ENCODE measurements at regions not wholly inside any gene's neighbourhood (a gene's known extent, or its start where the extent isn't known, plus 50 kb on each side); places are given as distances from the start of the nearest gene placed in this dataset.

DNA sequence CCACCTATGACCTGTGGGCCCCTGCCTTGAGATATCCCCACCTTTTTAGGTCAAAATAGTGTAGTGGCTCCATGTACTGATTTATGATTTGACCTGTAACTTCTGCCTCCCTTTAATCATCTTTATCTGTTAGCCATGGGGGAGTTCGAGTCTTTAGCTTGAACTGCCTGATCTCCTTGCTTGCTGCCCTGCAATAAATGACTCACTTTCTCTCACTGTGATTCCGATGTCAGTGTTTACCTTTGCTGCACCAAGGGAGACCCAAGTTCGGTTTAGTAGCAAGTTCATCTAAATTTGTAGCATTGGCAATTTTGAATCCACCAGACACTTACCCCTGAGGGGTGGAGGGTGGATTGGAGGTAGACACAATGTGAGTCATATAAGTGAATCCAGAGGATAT lies 814.6 kb upstream of the AUTS2 start (continued):
- TF ChIP-seq CTCF (IDR thresholded peaks at IDR 0.05; ENCODE audit: low read depth, low read length, missing input control): no peak

DNA sequence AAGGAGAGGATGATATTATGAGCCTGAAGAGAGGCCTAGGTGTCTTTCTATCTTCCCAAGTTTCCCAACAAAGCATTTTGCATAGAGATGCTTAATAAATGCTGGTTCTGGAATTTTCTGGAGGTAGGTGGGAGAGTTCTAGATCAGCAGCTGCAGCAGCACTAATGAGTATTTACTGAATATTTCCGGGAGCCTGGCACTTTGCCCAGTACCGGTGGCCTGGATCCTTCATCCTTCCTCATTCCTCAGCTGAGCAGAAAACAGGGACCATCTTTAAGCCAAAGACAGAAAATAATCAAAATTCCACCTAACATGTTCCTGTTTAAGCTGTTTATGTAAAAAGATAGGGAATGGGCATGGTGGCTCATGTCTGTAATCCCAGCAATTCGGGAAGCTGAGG lies 813.2 kb upstream of the AUTS2 start:
- Histone ChIP-seq H3K4me1 (ENCODE audit: control insufficient read depth in 4 of 4, insufficient read depth in 4 of 4, low read length in 3 of 4) (peaks cover 0 to 4% (median 1%) of the 10 kb centered on the region in 4 donors), H3K9me3 (ENCODE audit: control insufficient read depth in 4 of 4, low read length in 3 of 4) (no peaks in the 10 kb centered on the region), H3K4me3 (ENCODE audit: low read depth in 1 of 3, low read length in 3 of 3) (no peak overlapping the region), H3K27me3 (ENCODE audit: control insufficient read depth in 4 of 4, insufficient read depth in 4 of 4, low read length in 3 of 4) (no peaks in the 10 kb centered on the region), H3K27ac (ENCODE audit: low read depth in 1 of 2, low read length in 2 of 2) (no peak overlapping the region), H3K9ac (ENCODE audit: low read depth in 1 of 2, low read length in 2 of 2) (no peak overlapping the region), H3K36me3 (ENCODE audit: control insufficient read depth in 4 of 4, insufficient read depth in 3 of 4, low read depth in 1 of 4, low read length in 3 of 4) (no peaks in the 10 kb centered on the region)
- TF ChIP-seq RAD21 (IDR thresholded peaks at IDR 0.05): no peak
- TF ChIP-seq GABPA (IDR thresholded peaks at IDR 0.05 in 1 of 2, conservative IDR thresholded peaks at IDR 0.05 in 1 of 2): no peak
- TF ChIP-seq RXRA (IDR thresholded peaks at IDR 0.05): no peak
- no peak for TF ChIP-seq ATF3 (IDR thresholded peaks at IDR 0.05)
- TF ChIP-seq FOXA2 (IDR thresholded peaks at IDR 0.05): no peak
- no peak for TF ChIP-seq CTCF (IDR thresholded peaks at IDR 0.05; ENCODE audit: low read depth, low read length, missing input control)
- TF ChIP-seq JUND (IDR thresholded peaks at IDR 0.05): no peak
- no peak for TF ChIP-seq NR2F2 (IDR thresholded peaks at IDR 0.05)
- TF ChIP-seq EGR1 (IDR thresholded peaks at IDR 0.05; ENCODE audit: low read depth in 2 of 2): no peak
- TF ChIP-seq, protein P1, sequence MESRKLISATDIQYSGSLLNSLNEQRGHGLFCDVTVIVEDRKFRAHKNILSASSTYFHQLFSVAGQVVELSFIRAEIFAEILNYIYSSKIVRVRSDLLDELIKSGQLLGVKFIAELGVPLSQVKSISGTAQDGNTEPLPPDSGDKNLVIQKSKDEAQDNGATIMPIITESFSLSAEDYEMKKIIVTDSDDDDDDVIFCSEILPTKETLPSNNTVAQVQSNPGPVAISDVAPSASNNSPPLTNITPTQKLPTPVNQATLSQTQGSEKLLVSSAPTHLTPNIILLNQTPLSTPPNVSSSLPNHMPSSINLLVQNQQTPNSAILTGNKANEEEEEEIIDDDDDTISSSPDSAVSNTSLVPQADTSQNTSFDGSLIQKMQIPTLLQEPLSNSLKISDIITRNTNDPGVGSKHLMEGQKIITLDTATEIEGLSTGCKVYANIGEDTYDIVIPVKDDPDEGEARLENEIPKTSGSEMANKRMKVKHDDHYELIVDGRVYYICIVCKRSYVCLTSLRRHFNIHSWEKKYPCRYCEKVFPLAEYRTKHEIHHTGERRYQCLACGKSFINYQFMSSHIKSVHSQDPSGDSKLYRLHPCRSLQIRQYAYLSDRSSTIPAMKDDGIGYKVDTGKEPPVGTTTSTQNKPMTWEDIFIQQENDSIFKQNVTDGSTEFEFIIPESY (IDR thresholded peaks at IDR 0.05): no peak
- no peak for TF ChIP-seq HNF4G (IDR thresholded peaks at IDR 0.05)
- TF ChIP-seq FOXA1 (IDR thresholded peaks at IDR 0.05): no peak
- no peak for TF ChIP-seq SP1 (IDR thresholded peaks at IDR 0.05)
- no peak for TF ChIP-seq YY1 (IDR thresholded peaks at IDR 0.05)
- TF ChIP-seq MAX (IDR thresholded peaks at IDR 0.05): no peak
- DNase-seq (ENCODE audit: low spot score): no peak
- 45% methylated on average over 3 of the region's 3 CpGs for WGBS

GRCh38 chr7:68787566-68787965 lies 810.7 kb upstream of the AUTS2 start:
- DNase-seq (ENCODE audit: low spot score): no peak
- WGBS: 23% methylated on average over 5 of the region's 5 CpGs
- H3K27ac ChIP-seq (ENCODE audit: low read depth in 1 of 2, low read length in 2 of 2): no peak overlapping the region
- no peaks in the 10 kb centered on the region for H3K36me3 ChIP-seq (ENCODE audit: control insufficient read depth in 4 of 4, insufficient read depth in 3 of 4, low read depth in 1 of 4, low read length in 3 of 4)
- H3K9ac ChIP-seq (ENCODE audit: low read depth in 1 of 2, low read length in 2 of 2): no peak overlapping the region
- no peaks in the 10 kb centered on the region for H3K27me3 ChIP-seq (ENCODE audit: control insufficient read depth in 4 of 4, insufficient read depth in 4 of 4, low read length in 3 of 4)
- no peak overlapping the region for H3K4me3 ChIP-seq (ENCODE audit: low read depth in 1 of 3, low read length in 3 of 3)
- H3K9me3 ChIP-seq (ENCODE audit: control insufficient read depth in 4 of 4, low read length in 3 of 4): no peaks in the 10 kb centered on the region
- H3K4me1 ChIP-seq (ENCODE audit: control insufficient read depth in 4 of 4, insufficient read depth in 4 of 4, low read length in 3 of 4): peaks cover 0 to 4% (median 1%) of the 10 kb centered on the region in 4 donors
- TF ChIP-seq CTCF (IDR thresholded peaks at IDR 0.05; ENCODE audit: low read depth, low read length, missing input control): no peak
- peak; percentile 45 to 67 for TF ChIP-seq RXRA (IDR thresholded peaks at IDR 0.05)
- no peak for TF ChIP-seq GABPA (IDR thresholded peaks at IDR 0.05 in 1 of 2, conservative IDR thresholded peaks at IDR 0.05 in 1 of 2)
- TF ChIP-seq FOXA2 (IDR thresholded peaks at IDR 0.05): peak; percentile 86
- TF ChIP-seq MAX (IDR thresholded peaks at IDR 0.05): no peak
- TF ChIP-seq, protein P1 (IDR thresholded peaks at IDR 0.05): no peak
- TF ChIP-seq JUND (IDR thresholded peaks at IDR 0.05): no peak
